ENCODE measurements at regions not wholly inside any gene's neighbourhood (a gene's known extent, or its start where the extent isn't known, plus 50 kb on each side); places are given as distances from the start of the nearest gene placed in this dataset.

DNA sequence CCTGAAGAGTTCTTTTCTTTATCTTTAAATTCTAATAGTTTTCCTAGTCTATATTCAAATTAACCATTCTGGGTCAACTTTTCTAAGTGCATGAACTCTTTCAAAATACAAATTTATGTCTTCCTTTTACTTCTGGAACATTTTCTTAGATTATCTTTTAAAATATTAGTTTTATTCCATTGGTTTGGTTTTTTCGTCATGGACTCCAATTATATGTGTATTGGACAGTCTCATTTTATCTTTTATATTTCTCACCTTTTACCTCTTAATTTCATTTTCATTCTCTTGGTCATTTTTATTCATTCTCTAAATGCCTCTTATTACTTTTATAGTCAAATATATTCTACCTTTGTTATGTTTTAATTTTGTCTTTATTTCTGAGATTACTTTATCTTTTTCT is 356.7 kb upstream of the MMS22L start:
- TF ChIP-seq ZNF274 (IDR thresholded peaks at IDR 0.05; ENCODE audit: low read depth, low read length) = no peak
- TF ChIP-seq YY1 (IDR thresholded peaks at IDR 0.05; ENCODE audit: insufficient read depth, insufficient read length) = no peak
